PC-3 (cell line): ENCODE measurements at regions not wholly inside any gene's neighbourhood (a gene's known extent, or its start where the extent isn't known, plus 50 kb on each side); places are given as distances from the start of the nearest gene placed in this dataset.

Experiments
- ATAC-seq: fragments of 200-7000 bp; cut with Tn5 transposase; 2 replicates; pipeline ENCODE4 v1.9.1; 2020; ENCODE audit warnings: mild to moderate bottlenecking, moderate library complexity
- BruUV-seq: library from RNA; stranded (reverse); fragments of 400-500 nt; replicated peaks from 2 replicates; lab custom pipeline; 2021; lab: Mats Ljungman, UMichigan
- CTCF ChIA-PET: fragments of 300-600 bp; sonication (Branson Sonifier 250); formaldehyde crosslinking; loops from one replicate; lab custom pipeline; 2022; ENCODE audit warnings: antibody characterized with exemption; lab: Charles Lee
- POLR2A ChIA-PET: fragments of 300-600 bp; sonication (Branson Sonifier 250); formaldehyde crosslinking; loops from one replicate; lab custom pipeline; 2022; ENCODE audit warnings: antibody characterized with exemption; ENCODE audit not compliant: unreplicated experiment; lab: Charles Lee
- DNase-seq: peaks from one replicate; pipeline ENCODE4 v3.0.0-alpha.2; 2015
- H2AFZ ChIP-seq: fragments of 300-600 bp; sonication (generic); 2 replicates; pipeline ENCODE4 v1.6.0; 2016; ENCODE audit warnings: antibody characterized with exemption, low read length
- H3F3A ChIP-seq: fragments of 300-600 bp; sonication (generic); one replicate; pipeline ENCODE4 v1.6.0; 2017; ENCODE audit warnings: antibody characterized with exemption, low read length, control low read depth, mild to moderate bottlenecking; ENCODE audit not compliant: unreplicated experiment
- H3K27ac ChIP-seq: fragments of 300-600 bp; sonication (generic); 2 replicates; pipeline ENCODE4 v1.5.1; 2016; ENCODE audit warnings: mild to moderate bottlenecking, low read length
- H3K27me3 ChIP-seq: fragments of 300-600 bp; sonication (generic); 2 replicates; pipeline ENCODE4 v1.6.1; 2016; ENCODE audit warnings: low read length, mixed read lengths
- H3K36me3 ChIP-seq: fragments of 300-600 bp; sonication (generic); 2 replicates; pipeline ENCODE4 v1.6.1; 2016; ENCODE audit warnings: low read depth, mixed run types, low read length, mixed read lengths
- H3K4me1 ChIP-seq: fragments of 300-600 bp; sonication (generic); 2 replicates; pipeline ENCODE4 v1.5.1; 2016; ENCODE audit warnings: low read length; ENCODE audit not compliant: insufficient read depth
- H3K4me2 ChIP-seq: fragments of 300-600 bp; sonication (generic); 2 replicates; pipeline ENCODE4 v1.6.0; 2016; ENCODE audit warnings: low read length
- H3K4me3 ChIP-seq: fragments of 300-600 bp; sonication (generic); 2 replicates; pipeline ENCODE4 v1.5.1; 2016; ENCODE audit warnings: mild to moderate bottlenecking, low read length, mixed read lengths
- H3K79me2 ChIP-seq: fragments of 300-600 bp; sonication (generic); 2 replicates; pipeline ENCODE4 v1.6.1; 2017; ENCODE audit warnings: low read length, mixed read lengths
- H3K9ac ChIP-seq: fragments of 300-600 bp; sonication (generic); 2 replicates; pipeline ENCODE4 v1.6.0; 2016; ENCODE audit warnings: mild to moderate bottlenecking, low read length
- H3K9me2 ChIP-seq: fragments of 300-600 bp; sonication (generic); replicated peaks from 2 replicates; pipeline ENCODE4 v1.6.1; 2016; ENCODE audit warnings: mixed run types, low read length, mixed read lengths
- H3K9me3 ChIP-seq: fragments of 300-600 bp; sonication (generic); 2 replicates; pipeline ENCODE4 v1.6.1; 2016; ENCODE audit warnings: low read length, mixed read lengths
- H4K20me1 ChIP-seq: fragments of 300-600 bp; sonication (generic); 2 replicates; pipeline ENCODE4 v1.6.1; 2016; ENCODE audit warnings: low read length, mixed read lengths
- EZH2 ChIP-seq: fragments of 300-600 bp; sonication (generic); IDR thresholded peaks from one replicate; pipeline ENCODE4 v1.6.1; 2017; ENCODE audit warnings: antibody characterized with exemption, mild to moderate bottlenecking, low read length; ENCODE audit not compliant: unreplicated experiment
- EZH2phosphoT487 ChIP-seq: fragments of 300-600 bp; sonication (generic); IDR thresholded peaks from 2 replicates; pipeline ENCODE4 v1.6.1; 2018; ENCODE audit warnings: mild to moderate bottlenecking, antibody characterized with exemption, low read length, borderline replicate concordance
- intact Hi-C: fragments of 100-400 bp; cut with micrococcal nuclease; formaldehyde crosslinking; loops from 2 replicates; pipeline ENCODE4 v1.9.0; 2023
- TF ChIP-seq, protein P1 (sequence below): fragments of 300-600 bp; sonication (generic); conservative IDR thresholded peaks from 2 replicates; pipeline ENCODE4 v1.5.1; 2017; ENCODE audit warnings: antibody characterized with exemption, low read depth, mild to moderate bottlenecking, low read length

DNA sequence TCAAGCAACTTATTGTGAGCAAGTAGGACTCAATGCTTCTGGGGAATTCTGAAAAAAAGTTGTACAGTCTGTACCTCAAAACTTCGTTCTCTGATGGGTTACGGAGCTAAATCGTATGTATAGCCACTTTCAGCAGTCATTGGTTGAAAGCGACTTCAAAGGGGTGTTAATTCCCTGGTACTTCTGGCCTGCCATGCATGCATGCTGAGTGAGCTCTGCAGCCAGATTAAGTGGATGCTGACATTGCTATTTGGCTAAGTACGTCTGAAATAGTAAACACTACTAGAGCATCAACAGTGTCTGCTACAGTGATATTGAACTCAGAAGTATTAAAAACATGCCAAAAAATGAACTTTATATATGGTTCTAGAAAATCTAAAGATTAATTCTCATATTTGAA, 1183.1 kb upstream of the PCDH20 start:
- intact Hi-C loops, result no loop called here
- H3K4me1 ChIP-seq, result no peaks in the 10 kb centered on the region
- ChIA-PET POLR2A (no interaction called here), CTCF (no interaction called here)
- H3K27ac ChIP-seq, result no peak overlapping the region
- H3K9ac ChIP-seq, result no peak overlapping the region
- TF ChIP-seq EZH2phosphoT487 (no peak), EZH2 (no peak)
- TF ChIP-seq, protein P1, sequence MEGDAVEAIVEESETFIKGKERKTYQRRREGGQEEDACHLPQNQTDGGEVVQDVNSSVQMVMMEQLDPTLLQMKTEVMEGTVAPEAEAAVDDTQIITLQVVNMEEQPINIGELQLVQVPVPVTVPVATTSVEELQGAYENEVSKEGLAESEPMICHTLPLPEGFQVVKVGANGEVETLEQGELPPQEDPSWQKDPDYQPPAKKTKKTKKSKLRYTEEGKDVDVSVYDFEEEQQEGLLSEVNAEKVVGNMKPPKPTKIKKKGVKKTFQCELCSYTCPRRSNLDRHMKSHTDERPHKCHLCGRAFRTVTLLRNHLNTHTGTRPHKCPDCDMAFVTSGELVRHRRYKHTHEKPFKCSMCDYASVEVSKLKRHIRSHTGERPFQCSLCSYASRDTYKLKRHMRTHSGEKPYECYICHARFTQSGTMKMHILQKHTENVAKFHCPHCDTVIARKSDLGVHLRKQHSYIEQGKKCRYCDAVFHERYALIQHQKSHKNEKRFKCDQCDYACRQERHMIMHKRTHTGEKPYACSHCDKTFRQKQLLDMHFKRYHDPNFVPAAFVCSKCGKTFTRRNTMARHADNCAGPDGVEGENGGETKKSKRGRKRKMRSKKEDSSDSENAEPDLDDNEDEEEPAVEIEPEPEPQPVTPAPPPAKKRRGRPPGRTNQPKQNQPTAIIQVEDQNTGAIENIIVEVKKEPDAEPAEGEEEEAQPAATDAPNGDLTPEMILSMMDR, result no peak
- H2AFZ ChIP-seq, result no peak overlapping the region
- H3K27me3 ChIP-seq, result no peaks in the 10 kb centered on the region
- no peak for DNase-seq
- no TSS peak for BruUV-seq
- H3K9me2 ChIP-seq, result no peaks in the 10 kb centered on the region
- H4K20me1 ChIP-seq, result no peaks in the 10 kb centered on the region
- ATAC-seq, result no peak
- no peaks in the 10 kb centered on the region for H3K36me3 ChIP-seq
- H3F3A ChIP-seq, result no peaks in the 10 kb centered on the region
- H3K79me2 ChIP-seq, result no peaks in the 10 kb centered on the region
- H3K4me3 ChIP-seq, result no peak overlapping the region
- no peaks in the 10 kb centered on the region for H3K9me3 ChIP-seq
- H3K4me2 ChIP-seq, result no peak overlapping the region

DNA sequence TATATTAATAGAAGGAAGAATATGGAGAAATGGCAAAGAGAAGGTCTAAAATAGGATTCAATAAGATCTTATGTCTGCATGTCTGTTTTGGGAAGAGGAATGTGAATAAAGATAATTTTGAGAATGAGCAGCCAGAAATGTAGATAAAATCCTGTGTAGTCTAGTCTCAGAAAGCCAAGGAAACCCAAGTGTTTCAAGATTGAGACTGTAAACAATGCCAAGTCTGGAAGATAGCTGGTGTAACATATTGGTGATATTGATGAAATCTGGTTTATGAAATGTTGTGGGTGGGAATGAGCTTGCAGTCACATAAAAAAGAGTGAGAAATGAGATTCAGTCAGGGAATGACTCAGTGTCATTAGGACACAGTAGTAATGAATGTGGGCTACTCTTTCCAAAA, 1180.3 kb upstream of the PCDH20 start:
- ATAC-seq, result no peak
- no peaks in the 10 kb centered on the region for H3F3A ChIP-seq
- no peak for TF ChIP-seq EZH2
- TF ChIP-seq, protein P1, result no peak
- TF ChIP-seq EZH2phosphoT487, result no peak
- no peak overlapping the region for H3K4me3 ChIP-seq
- no peaks in the 10 kb centered on the region for H3K27me3 ChIP-seq
- POLR2A ChIA-PET, result no interaction called here
- H3K27ac ChIP-seq, result no peak overlapping the region
- H2AFZ ChIP-seq, result no peak overlapping the region
- BruUV-seq, result no TSS peak
- H3K9ac ChIP-seq, result no peak overlapping the region
- no peaks in the 10 kb centered on the region for H3K79me2 ChIP-seq
- H3K9me3 ChIP-seq, result no peaks in the 10 kb centered on the region
- H3K4me2 ChIP-seq, result no peak overlapping the region
- no peaks in the 10 kb centered on the region for H3K36me3 ChIP-seq
- DNase-seq, result no peak
- H3K9me2 ChIP-seq, result no peaks in the 10 kb centered on the region
- intact Hi-C loops, result no loop called here
- H3K4me1 ChIP-seq, result no peaks in the 10 kb centered on the region
- CTCF ChIA-PET, result no interaction called here
- H4K20me1 ChIP-seq, result no peaks in the 10 kb centered on the region

DNA sequence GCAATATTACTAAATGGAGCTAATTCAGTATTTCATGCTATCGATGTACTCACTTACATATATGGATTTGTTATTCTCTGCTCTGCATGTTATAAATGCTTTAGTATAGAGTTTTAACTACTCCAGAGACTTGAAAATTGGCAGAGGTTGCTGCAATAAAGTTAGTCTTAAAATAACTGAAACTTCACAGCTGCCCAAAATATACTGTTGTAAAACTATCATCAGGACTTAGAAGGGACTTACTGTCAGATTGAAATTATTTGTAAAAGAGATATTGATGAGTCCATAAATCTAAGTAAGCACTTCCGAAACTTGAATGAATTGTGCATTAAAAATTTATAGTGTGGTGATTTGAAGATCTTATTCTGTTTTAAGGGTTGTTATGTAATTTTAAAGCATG, 1178.2 kb upstream of the PCDH20 start:
- ATAC-seq, result no peak

More for the DNA sequence above, 1178.2 kb upstream of the PCDH20 start:
- intact Hi-C loops, result no loop called here
- H3K27ac ChIP-seq, result no peak overlapping the region
- no peak overlapping the region for H3K9ac ChIP-seq
- ChIA-PET CTCF (no interaction called here), POLR2A (no interaction called here)
- no peaks in the 10 kb centered on the region for H3K27me3 ChIP-seq
- no peak overlapping the region for H3K4me2 ChIP-seq
- no peaks in the 10 kb centered on the region for H3K9me2 ChIP-seq
- TF ChIP-seq EZH2, result no peak
- TF ChIP-seq, protein P1, result no peak
- TF ChIP-seq EZH2phosphoT487, result no peak
- no peaks in the 10 kb centered on the region for H3K79me2 ChIP-seq
- no peaks in the 10 kb centered on the region for H3F3A ChIP-seq
- H3K36me3 ChIP-seq, result no peaks in the 10 kb centered on the region
- no peak overlapping the region for H3K4me3 ChIP-seq
- no peaks in the 10 kb centered on the region for H3K9me3 ChIP-seq
- no peak for DNase-seq
- BruUV-seq, result no TSS peak
- no peaks in the 10 kb centered on the region for H3K4me1 ChIP-seq
- H2AFZ ChIP-seq, result no peak overlapping the region
- no peaks in the 10 kb centered on the region for H4K20me1 ChIP-seq
